ENCODE measurements at regions not wholly inside any gene's neighbourhood (a gene's known extent, or its start where the extent isn't known, plus 50 kb on each side); places are given as distances from the start of the nearest gene placed in this dataset.
A peak's percentile ranks its signal among the peaks of the same experiment; 100 is the strongest.

GRCh38 chr5:60330236-60330635 is 369.7 kb downstream of the DEPDC1B start:
- DNase-seq, result no peak

DNA sequence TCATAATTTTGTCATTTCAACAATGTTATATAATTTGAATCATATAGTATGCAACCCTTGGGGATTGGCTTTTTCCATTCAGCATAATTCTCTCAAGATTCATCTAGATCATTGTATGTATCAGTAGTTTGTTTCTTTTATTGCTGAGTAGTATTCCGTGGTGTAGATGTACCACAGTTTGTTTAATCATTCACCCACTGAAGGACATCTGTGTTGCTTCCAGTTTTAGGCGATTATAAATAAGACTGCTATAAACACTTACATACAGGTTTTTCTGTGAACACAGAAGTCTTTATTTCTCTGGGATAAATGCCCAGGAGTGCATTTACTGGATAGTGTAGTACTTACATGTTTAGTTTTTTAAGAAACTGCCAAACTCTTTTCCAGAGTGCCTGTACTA is 374.1 kb downstream of the DEPDC1B start:
- DNase-seq, result no peak

DNA sequence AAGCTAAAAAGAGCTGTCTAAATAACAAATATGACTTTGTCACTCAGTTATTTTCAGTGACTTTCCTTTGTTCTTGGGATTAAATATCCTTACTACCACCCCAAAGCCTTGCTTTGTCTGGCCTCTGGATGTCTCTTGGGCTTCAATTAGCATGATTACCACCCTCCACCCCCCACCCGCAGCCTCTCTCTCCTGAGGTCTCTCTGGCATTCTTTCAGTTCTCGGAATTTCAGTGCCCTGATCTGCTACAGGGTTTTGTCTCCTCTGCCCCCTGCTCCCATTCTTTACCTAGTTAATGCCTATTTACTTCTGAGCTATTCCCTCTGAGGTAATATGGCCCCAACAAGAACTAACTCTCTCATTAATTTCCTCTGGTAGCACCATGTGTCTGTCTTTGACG is 376.4 kb downstream of the DEPDC1B start:
- no peak for DNase-seq

DNA sequence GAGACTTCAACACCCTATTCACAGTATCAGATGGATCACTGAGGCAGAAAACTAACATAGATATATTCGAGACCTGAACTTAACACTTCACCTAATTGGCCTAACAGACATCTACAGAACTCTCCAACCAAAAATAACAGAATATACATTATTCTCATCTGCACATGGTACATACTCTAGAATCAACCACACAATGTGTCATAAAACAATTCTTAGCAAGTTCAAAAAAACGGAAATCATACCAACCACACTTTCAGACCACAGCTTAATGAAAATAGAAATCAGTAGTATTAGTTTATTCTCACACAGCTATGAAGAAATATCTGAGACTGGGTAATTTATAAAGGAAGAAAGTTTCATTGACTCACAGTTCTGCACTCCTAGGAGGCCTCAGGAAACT is 387.9 kb downstream of the DEPDC1B start:
- DNase-seq, result no peak

- DNase-seq, result no peak
Observed at GRCh38 chr5:60299944-60300343, 400.0 kb downstream of the DEPDC1B start.

GRCh38 chr5:60297658-60298057 is 402.3 kb downstream of the DEPDC1B start:
- DNase-seq, result no peak

GRCh38 chr5:60295423-60295822 is 401.9 kb upstream of the PDE4D start:
- peak; percentile 32 for DNase-seq

DNA sequence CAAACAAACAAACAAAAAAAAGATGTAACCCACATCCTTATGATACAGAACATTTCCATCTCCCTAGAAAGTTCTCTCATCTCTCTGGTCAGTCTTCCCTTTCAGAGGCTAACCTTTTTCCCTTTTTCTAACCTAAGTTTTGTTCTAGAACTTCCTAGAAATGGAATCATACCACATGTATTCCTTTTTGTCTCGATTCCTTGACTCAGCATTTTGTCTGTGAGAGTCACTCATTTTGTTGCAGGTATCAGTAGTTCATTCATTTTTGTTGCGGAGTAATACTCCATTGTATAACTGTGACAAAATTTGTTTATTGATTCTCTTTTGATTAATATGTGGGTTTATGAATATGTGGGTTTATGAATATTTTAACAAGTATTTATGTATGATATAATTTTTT is 400.0 kb upstream of the PDE4D start:
- DNase-seq, result no peak

GRCh38 chr5:60287174-60287771 is 393.7 kb upstream of the PDE4D start:
- peak; percentile 56 for DNase-seq

GRCh38 chr5:60285910-60286309 is 392.4 kb upstream of the PDE4D start:
- DNase-seq, result no peak

- no peak for DNase-seq
Observed at GRCh38 chr5:60280943-60281342, 387.4 kb upstream of the PDE4D start.

GRCh38 chr5:60277941-60278340 is 384.4 kb upstream of the PDE4D start:
- no peak for DNase-seq

GRCh38 chr5:60274747-60275146 is 381.2 kb upstream of the PDE4D start:
- no peak for DNase-seq

DNA sequence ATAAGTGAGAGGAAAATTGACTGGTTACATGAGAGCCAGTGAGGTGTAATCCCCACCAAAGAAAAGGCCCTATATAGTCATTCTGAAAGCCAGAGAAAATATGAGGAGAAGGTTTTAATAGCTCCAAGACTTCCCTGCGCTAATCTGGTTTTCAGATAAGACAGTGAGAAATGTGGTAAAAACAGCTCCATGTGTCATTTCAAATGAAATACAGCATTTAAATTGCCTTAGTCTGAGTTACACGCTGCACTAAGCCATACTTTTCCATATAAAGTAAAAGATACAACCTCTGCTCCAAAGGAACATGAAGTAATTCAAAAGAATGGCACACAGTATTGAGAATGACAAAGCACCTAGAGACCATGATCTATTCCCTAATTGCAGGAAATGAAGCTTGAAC is 378.0 kb upstream of the PDE4D start:
- DNase-seq, result no peak

DNA sequence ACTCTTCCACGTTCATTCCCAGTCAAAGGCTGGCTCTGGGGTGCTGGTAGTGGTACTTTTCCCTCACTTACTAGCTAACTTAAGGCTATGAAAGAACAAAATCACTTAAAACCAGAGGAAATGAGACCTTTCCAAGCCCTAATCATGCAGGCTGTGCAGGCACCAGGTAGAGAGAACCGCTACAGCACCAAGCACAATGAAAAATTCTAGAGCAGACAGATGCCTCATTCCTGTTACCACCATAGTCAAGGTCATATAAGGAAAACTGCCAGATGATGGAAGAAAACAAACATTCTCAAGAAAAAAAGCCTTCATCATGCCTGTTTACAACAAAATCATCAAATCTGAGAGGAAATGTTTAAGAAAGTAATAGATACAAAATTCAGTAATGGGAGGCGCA is 374.4 kb upstream of the PDE4D start:
- no peak for DNase-seq

DNA sequence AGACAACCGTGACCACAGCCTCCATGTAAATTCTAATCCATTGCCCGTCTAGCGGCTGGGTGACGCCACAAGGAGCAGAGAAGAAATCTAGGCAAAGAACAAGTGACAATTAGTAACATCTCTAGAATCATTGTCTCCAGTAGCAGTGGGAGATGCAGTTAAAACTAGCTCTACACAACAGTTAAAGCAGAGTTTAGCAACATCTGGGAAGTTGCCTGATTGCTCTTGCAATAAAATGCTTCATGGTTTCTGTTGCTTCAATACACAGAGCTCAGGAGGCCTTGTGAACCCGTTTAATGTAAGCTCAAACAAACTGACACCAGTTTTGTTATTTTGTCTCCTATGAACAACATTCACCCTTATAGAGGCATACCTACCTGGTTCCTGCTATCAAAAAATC is 369.8 kb upstream of the PDE4D start:
- DNase-seq, result no peak

- DNase-seq, result no peak
Observed at GRCh38 chr5:60262576-60263295, 369.2 kb upstream of the PDE4D start.

GRCh38 chr5:60261732-60262131 is 368.2 kb upstream of the PDE4D start:
- no peak for DNase-seq

DNA sequence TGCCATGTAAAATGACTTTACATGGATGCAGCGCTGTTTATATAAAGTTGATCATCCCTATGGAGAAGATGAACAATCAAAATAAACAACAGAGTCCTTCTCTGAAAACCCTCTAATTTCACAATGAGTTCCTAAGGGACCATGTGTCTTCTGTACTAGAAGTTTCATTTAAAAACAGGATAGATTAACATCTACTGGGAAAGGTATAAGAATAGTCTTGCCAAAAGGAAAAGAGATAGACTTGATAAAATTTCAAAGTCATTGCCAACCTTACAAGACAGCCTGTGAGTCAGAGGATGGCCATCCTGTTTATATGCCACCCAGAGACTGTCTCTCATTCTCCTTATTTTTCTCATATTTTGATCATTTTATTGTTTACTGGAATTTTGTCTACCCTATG is 367.1 kb upstream of the PDE4D start:
- no peak for DNase-seq

- no peak for DNase-seq
Observed at GRCh38 chr5:60259730-60260129, 366.2 kb upstream of the PDE4D start.

DNA sequence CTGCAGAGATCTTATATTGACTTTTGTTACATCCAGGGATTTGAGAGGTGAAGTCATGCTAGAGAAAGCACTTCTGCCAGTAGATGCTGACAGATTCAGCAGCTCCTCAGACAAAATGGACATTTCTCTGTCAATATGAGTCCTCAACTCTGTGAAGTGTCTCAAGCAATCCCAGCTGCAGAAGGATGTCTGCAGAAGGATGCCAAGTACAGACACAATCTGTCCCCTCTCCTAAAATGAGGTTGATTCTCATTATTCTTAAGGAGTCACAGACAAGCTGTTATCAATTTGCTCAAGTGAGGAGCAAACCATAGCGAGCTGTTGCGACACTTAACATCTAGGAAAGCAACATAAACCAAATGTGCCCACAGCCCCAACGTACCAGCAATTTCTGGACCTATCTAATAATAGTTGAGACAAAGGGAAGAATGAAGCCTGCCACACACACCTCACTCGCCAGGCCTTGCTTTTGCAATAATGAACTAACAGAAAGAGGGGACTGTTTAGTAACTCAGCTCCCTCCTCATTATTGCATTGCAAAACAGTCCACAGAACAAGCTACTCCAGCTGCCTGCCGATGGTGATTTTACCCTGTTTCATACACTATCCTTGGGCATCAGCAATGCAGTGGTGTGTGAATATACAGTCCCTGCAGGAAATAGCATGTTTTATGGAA is 364.2 kb upstream of the PDE4D start:
- DNase-seq, result no peak

DNA sequence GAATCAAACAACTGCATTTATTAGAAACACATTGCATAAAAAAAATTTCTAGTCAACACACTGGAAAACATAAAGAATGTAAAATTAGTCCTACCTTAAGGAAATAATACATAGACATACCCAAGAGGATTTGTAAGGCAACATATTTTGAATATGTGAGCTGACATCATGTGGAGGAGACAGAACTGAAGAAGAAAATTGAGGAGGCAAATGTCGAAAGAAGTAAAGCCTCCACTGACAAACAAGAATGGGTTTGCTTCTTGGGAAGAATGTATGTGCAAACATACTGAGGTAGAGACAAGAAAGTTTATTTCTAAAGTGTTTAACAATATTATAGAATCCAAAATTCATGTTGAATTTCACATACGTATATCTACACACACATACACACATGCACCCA is 363.0 kb upstream of the PDE4D start:
- DNase-seq, result no peak

DNA sequence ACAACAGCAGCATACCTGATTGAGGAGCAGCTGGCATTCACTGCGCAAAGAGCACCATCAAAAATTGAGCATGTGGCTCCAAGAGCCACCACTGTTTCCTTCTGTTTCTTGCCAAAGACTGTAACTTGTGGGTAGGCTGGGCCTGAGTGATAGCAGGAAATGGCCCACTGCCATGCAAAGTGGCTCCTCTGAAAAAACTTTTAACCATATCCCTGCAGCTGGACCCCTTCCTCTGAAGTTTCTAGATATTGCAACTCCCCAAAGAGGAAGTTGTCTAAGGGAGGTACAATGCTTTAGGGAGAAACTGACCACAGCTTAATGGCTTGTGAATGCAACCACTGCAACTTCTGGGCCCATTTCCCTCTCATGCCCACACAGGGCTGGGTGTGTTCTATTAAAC is 355.4 kb upstream of the PDE4D start:
- no peak for DNase-seq

- no peak for DNase-seq
Observed at GRCh38 chr5:60243713-60244112, 350.2 kb upstream of the PDE4D start.

Measured in fibroblast of skin of right quadriceps (primary cell).